ENCODE measurements at regions not wholly inside any gene's neighbourhood (a gene's known extent, or its start where the extent isn't known, plus 50 kb on each side); places are given as distances from the start of the nearest gene placed in this dataset.

DNA sequence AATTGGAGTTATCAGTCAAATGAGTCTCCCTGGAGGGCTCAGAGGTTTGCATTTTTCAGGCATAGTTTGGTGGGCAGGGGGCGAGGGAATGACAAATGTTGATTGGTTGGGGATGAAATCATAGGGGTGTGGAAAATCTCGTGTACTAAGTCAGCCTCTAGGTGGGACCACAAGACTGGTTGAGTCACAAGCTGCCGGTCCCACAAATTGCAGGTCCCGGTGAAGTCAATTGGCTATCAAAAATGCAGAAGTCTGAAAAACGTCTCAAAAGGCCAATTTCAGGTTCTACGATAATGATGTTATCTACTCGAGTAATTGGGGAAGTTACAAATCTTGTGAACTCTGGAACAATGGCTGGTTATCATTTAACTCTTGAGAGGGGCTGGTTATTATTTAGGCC, 98.8 kb upstream of the DHX15 start:
- H3K4me3 ChIP-seq (ENCODE audit: insufficient read depth, low read depth, low read length), result no peak overlapping the region
- no peak overlapping the region for H3K27ac ChIP-seq (ENCODE audit: insufficient read depth, low read length)
- intact Hi-C loops (cut with micrococcal nuclease) (loop anchor here (10.0 kb wide), 1 partner anchor 208 kb away; no protein-coding TSS in a partner anchor), dilution Hi-C loops (cut with HindIII; ENCODE audit: low sequenced_read_pairs, unreplicated experiment) (no loop called here), in situ Hi-C loops (cut with MboI; ENCODE audit: low sequenced_read_pairs) (loop anchor here (25.0 kb wide), 1 partner anchor 196 kb away; no protein-coding TSS in a partner anchor)
- no peak overlapping the region for H4K5ac ChIP-seq (ENCODE audit: low read depth, low read length)
- no peaks in the 10 kb centered on the region for H3K9me3 ChIP-seq (ENCODE audit: control insufficient read depth, insufficient read depth, low read length)
- H3K4ac ChIP-seq (ENCODE audit: low read depth, low read length), result no peak overlapping the region
- ChIA-PET POLR2A (ENCODE audit: unreplicated experiment) (no interaction called here), CTCF (no interaction called here)
- H2BK120ac ChIP-seq (ENCODE audit: low read depth, low read length), result no peak overlapping the region
- no TSS peak for BruUV-seq (replicated peaks)
- no peak overlapping the region for H2AK9ac ChIP-seq (replicated peaks; ENCODE audit: low read depth, low read length, poor library complexity)
- no peak overlapping the region for H2AK5ac ChIP-seq (ENCODE audit: low read depth, low read length)
- 73% methylated on average over 4 of the region's 7 CpGs; no CpG with 5 or more reads in 1 of the 2 experiments for WGBS, 2 experiments (ENCODE audit: extremely low coverage in 2 of 2, insufficient read length in 1 of 2)
- ATAC-seq (ENCODE audit: low read depth) (no peak), DNase-seq (no peak)
- H2BK15ac ChIP-seq (ENCODE audit: low read depth, low read length), result no peak overlapping the region
- H3K79me1 ChIP-seq (ENCODE audit: low read depth in 1 of 2, low read length in 2 of 2), result no peaks in the 10 kb centered on the region
- peaks cover 14% of the 10 kb centered on the region for H3K27me3 ChIP-seq (ENCODE audit: control insufficient read depth, insufficient read depth, low read length)
- H3K4me2 ChIP-seq (ENCODE audit: low read depth, low read length), result no peak overlapping the region
- no peak overlapping the region for H3K18ac ChIP-seq (ENCODE audit: low read depth, low read length)
- no peak overlapping the region for H3K9ac ChIP-seq (ENCODE audit: low read depth, low read length)
- H3K14ac ChIP-seq (replicated peaks; ENCODE audit: low read depth, low read length), result no peak overlapping the region
- H2AFZ ChIP-seq (replicated peaks; ENCODE audit: low read length, poor library complexity), result no peak overlapping the region
- no peak overlapping the region for H2BK20ac ChIP-seq (ENCODE audit: low read depth, low read length)
- no peak overlapping the region for H4K91ac ChIP-seq (ENCODE audit: insufficient read depth, low read depth, low read length)
- no peak for TF ChIP-seq MAZ (IDR thresholded peaks at IDR 0.05; ENCODE audit: borderline replicate concordance, low read depth, low read length)
- no peak for TF ChIP-seq RCOR1 (IDR thresholded peaks at IDR 0.05; ENCODE audit: insufficient replicate concordance, low read length)
- TF ChIP-seq FOS (IDR thresholded peaks at IDR 0.05; ENCODE audit: low read depth, low read length), result no peak
- TF ChIP-seq ELK1 (IDR thresholded peaks at IDR 0.05; ENCODE audit: borderline replicate concordance, low read depth, low read length), result no peak
- no peak for TF ChIP-seq NFE2L2 (IDR thresholded peaks at IDR 0.05; ENCODE audit: low read depth, low read length)
- TF ChIP-seq POLR2A (IDR thresholded peaks at IDR 0.05; ENCODE audit: low read depth, low read length), result no peak
- no peak overlapping the region for H3K56ac ChIP-seq (ENCODE audit: extremely low read depth, insufficient read depth, low read length)
- no peaks in the 10 kb centered on the region for H3K36me3 ChIP-seq (ENCODE audit: control insufficient read depth, insufficient read depth, low read length)
- no peaks in the 10 kb centered on the region for H4K20me1 ChIP-seq (ENCODE audit: insufficient read depth, low read length)
- H3K4me1 ChIP-seq (ENCODE audit: control insufficient read depth, insufficient read depth, low read length), result peaks cover 2% of the 10 kb centered on the region; the same call in 1 of the 2 replicates
- H4K8ac ChIP-seq (ENCODE audit: low read depth in 2 of 2, low read length in 2 of 2), result no peak overlapping the region
- 0 out of 2 replicates have a peak, but pooled peaks cover 2% of the 10 kb centered on the region for H3K9me1 ChIP-seq (ENCODE audit: insufficient read depth, low read length)
- no peak overlapping the region for H3K23ac ChIP-seq (ENCODE audit: low read depth, low read length)
- H2BK5ac ChIP-seq (ENCODE audit: low read depth, low read length, poor library complexity, severe bottlenecking), result no peak overlapping the region

Measured in IMR-90 (cell line).